Natural killer cell (primary cell): ENCODE measurements at regions not wholly inside any gene's neighbourhood (a gene's known extent, or its start where the extent isn't known, plus 50 kb on each side); places are given as distances from the start of the nearest gene placed in this dataset.

ENCODE experiments used
- ATAC-seq, 3 donors: fragments of 150-1000 bp in 2 of 3; fragments of 200-7000 bp in 1 of 3; cut with Tn5 transposase; 1 replicate in 1 of 3; 2 replicates in 2 of 3; pipeline ENCODE4 v1.10.0; 2021; ENCODE audit warnings: mild to moderate bottlenecking in 2 of 3, moderate library complexity in 2 of 3
- DNase-seq, 2 donors: peaks; one replicate each; pipeline versions ENCODE4 v3.0.0 to v3.0.0-alpha.2; 2013 to 2021; ENCODE audit warnings: mixed read lengths in 1 of 2
- H3K27ac ChIP-seq: one replicate; pipeline ENCODE4 v1.5.1; 2013; ENCODE audit warnings: mild to moderate bottlenecking, low read length
- H3K27me3 ChIP-seq: one replicate; pipeline ENCODE4 v1.6.1; 2013; ENCODE audit warnings: low read length; ENCODE audit not compliant: control insufficient read depth, insufficient read depth
- H3K36me3 ChIP-seq: one replicate; pipeline ENCODE4 v1.6.1; 2013; ENCODE audit warnings: low read length; ENCODE audit not compliant: control insufficient read depth, insufficient read depth
- H3K4me1 ChIP-seq: one replicate; pipeline ENCODE4 v1.6.1; 2013; ENCODE audit warnings: low read length; ENCODE audit not compliant: control insufficient read depth, insufficient read depth
- H3K4me3 ChIP-seq: one replicate; pipeline ENCODE4 v1.5.1; 2013; ENCODE audit warnings: low read length
- H3K9me3 ChIP-seq: one replicate; pipeline ENCODE4 v1.6.1; 2013; ENCODE audit warnings: low read length; ENCODE audit not compliant: control insufficient read depth, insufficient read depth
- H3K27ac Mint-ChIP-seq, 2 donors: one replicate each; pipeline ENCODE4 v1.8.0; 2022; ENCODE audit warnings: mild to moderate bottlenecking in 2 of 2, mixed read lengths in 2 of 2, moderate library complexity in 1 of 2
- H3K27me3 Mint-ChIP-seq, 2 donors: one replicate each; pipeline ENCODE4 v1.8.0; 2022; ENCODE audit warnings: low read depth in 2 of 2, mixed read lengths in 2 of 2
- H3K36me3 Mint-ChIP-seq: one replicate; pipeline ENCODE4 v1.8.0; 2022; ENCODE audit warnings: mixed read lengths
- H3K4me1 Mint-ChIP-seq, 2 donors: one replicate each; pipeline ENCODE4 v1.8.0; 2022; ENCODE audit warnings: mixed read lengths in 2 of 2
- H3K4me3 Mint-ChIP-seq: one replicate; pipeline ENCODE4 v1.8.0; 2022; ENCODE audit warnings: mild to moderate bottlenecking, moderate library complexity, mixed read lengths
- H3K9me3 Mint-ChIP-seq, 2 donors: one replicate each; pipeline ENCODE4 v1.8.0; 2022; ENCODE audit warnings: mixed read lengths in 2 of 2
- CTCF ChIP-seq: fragments of 200-600 bp; IDR thresholded peaks from one replicate; pipeline ENCODE4 v1.8.0; 2022; ENCODE audit warnings: antibody characterized with exemption
- WGBS: methylation state at CpG from one replicate; pipeline ENCODE4 v1.1.7; 2013; ENCODE audit warnings: missing lambda C conversion rate; ENCODE audit not compliant: insufficient coverage; 5-methylcytosine and 5-hydroxymethylcytosine counted together
- intact Hi-C: fragments of 100-400 bp; cut with micrococcal nuclease; formaldehyde crosslinking; loops from one replicate; pipeline ENCODE4 v1.14.2; 2022

GRCh38 chr15:79602180-79602579 is 170.0 kb downstream of the MINAR1 start:
- H3K9me3 Mint-ChIP-seq = no peaks in the 10 kb centered on the region
- intact Hi-C loops = no loop called here

GRCh38 chr15:79602731-79603130 is 170.6 kb downstream of the MINAR1 start:
- H3K9me3 ChIP-seq = no peaks in the 10 kb centered on the region
- Mint-ChIP-seq H3K27me3 (peaks cover 18 to 19% of the 10 kb centered on the region in 2 donors), H3K36me3 (no peaks in the 10 kb centered on the region), H3K4me3 (no peak overlapping the region), H3K9me3 (no peaks in the 10 kb centered on the region), H3K4me1 (no peaks in the 10 kb centered on the region), H3K27ac (no peak overlapping the region)
- DNase-seq (no peak), ATAC-seq (no peak)
- no peak overlapping the region for H3K27ac ChIP-seq
- H3K36me3 ChIP-seq = no peaks in the 10 kb centered on the region
- no peaks in the 10 kb centered on the region for H3K27me3 ChIP-seq
- no peak overlapping the region for H3K4me3 ChIP-seq
- H3K4me1 ChIP-seq = no peaks in the 10 kb centered on the region
- intact Hi-C loops = no loop called here
- TF ChIP-seq CTCF = no peak

More at GRCh38 chr15:79602180-79602579, 170.0 kb downstream of the MINAR1 start:
- H3K27me3 ChIP-seq = no peaks in the 10 kb centered on the region
- H3K4me1 ChIP-seq = no peaks in the 10 kb centered on the region
- ATAC-seq (no peak), DNase-seq (no peak)
- Mint-ChIP-seq H3K27me3 (peaks cover 14 to 16% of the 10 kb centered on the region in 2 donors), H3K4me1 (no peaks in the 10 kb centered on the region), H3K4me3 (no peak overlapping the region), H3K36me3 (no peaks in the 10 kb centered on the region), H3K27ac (no peak overlapping the region)
- H3K27ac ChIP-seq = no peak overlapping the region
- no peak for TF ChIP-seq CTCF
- H3K9me3 ChIP-seq = no peaks in the 10 kb centered on the region
- 88% methylated on average over 1 of the region's 4 CpGs for WGBS
- H3K4me3 ChIP-seq = no peak overlapping the region
- H3K36me3 ChIP-seq = no peaks in the 10 kb centered on the region

- H3K27me3 Mint-ChIP-seq = peaks cover 8 to 16% of the 10 kb centered on the region in 2 donors
- no peak overlapping the region for H3K27ac ChIP-seq
- H3K4me1 Mint-ChIP-seq = no peaks in the 10 kb centered on the region
- no peaks in the 10 kb centered on the region for H3K36me3 Mint-ChIP-seq
- DNase-seq (no peak), ATAC-seq (no peak)
- H3K4me3 Mint-ChIP-seq = no peak overlapping the region
- 89% methylated on average over 5 of the region's 5 CpGs for WGBS
- TF ChIP-seq CTCF = no peak
- H3K27me3 ChIP-seq = no peaks in the 10 kb centered on the region
- intact Hi-C loops = no loop called here
- no peaks in the 10 kb centered on the region for H3K9me3 Mint-ChIP-seq
- no peaks in the 10 kb centered on the region for H3K4me1 ChIP-seq
- no peak overlapping the region for H3K4me3 ChIP-seq
- H3K9me3 ChIP-seq = no peaks in the 10 kb centered on the region
- no peak overlapping the region for H3K27ac Mint-ChIP-seq
- H3K36me3 ChIP-seq = no peaks in the 10 kb centered on the region
Measured at GRCh38 chr15:79606831-79607355, 174.8 kb downstream of the MINAR1 start.

DNA sequence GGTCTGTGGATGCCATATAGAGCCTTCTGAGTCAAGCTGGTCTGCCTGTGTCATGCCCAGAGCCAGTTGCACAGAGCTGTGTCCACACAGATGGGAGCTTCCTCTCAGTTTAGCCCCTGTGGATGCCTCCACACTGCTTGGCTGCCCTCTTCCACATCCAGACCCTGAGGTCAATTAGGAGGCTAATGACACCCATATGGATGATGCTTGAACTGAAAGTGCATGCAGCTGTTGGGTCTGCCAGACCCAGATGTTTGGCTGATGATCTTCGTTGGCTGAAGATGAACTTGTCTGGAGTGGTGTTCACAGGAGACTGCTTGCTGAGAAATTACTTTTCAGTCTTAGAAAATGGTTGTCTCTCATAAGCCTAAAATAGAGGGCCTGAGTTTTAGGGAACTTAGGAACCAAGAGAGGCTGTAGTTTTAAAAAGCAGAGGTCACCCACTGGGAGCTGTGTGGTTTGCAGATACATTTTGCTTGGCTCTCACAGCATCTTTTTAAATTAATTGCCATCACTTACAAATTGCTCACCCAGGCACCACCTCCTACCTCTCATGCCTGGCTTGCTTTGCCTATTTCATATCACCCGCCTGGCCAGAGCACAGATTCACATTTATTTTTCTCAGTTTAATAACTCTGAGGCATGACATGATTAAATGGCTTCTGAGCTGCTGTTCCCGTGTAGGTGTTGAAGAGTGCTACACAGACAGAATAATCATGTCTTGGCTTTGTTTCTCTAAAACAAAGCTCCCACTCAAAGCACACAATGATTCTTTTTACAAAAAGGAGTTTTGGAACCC is 176.1 kb downstream of the MINAR1 start:
- no peak overlapping the region for H3K4me3 ChIP-seq
- no peaks in the 10 kb centered on the region for H3K36me3 ChIP-seq
- ATAC-seq (no peak), DNase-seq (no peak)
- no peaks in the 10 kb centered on the region for H3K9me3 ChIP-seq
- intact Hi-C loops = no loop called here
- H3K4me3 Mint-ChIP-seq = no peak overlapping the region
- H3K4me1 ChIP-seq = no peaks in the 10 kb centered on the region
- TF ChIP-seq CTCF = no peak
- no peak overlapping the region for H3K27ac ChIP-seq
- H3K27me3 ChIP-seq = no peaks in the 10 kb centered on the region
- peaks cover 8 to 16% of the 10 kb centered on the region in 2 donors for H3K27me3 Mint-ChIP-seq
- WGBS = 84% methylated on average over 3 of the region's 3 CpGs
- no peaks in the 10 kb centered on the region for H3K36me3 Mint-ChIP-seq
- H3K9me3 Mint-ChIP-seq = no peaks in the 10 kb centered on the region
- H3K27ac Mint-ChIP-seq = no peak overlapping the region
- H3K4me1 Mint-ChIP-seq = no peaks in the 10 kb centered on the region
